MM.1S (cell line): ENCODE measurements at regions not wholly inside any gene's neighbourhood (a gene's known extent, or its start where the extent isn't known, plus 50 kb on each side); places are given as distances from the start of the nearest gene placed in this dataset.

ENCODE experiments used
- CTCF ChIP-seq: fragments of 300-600 bp; sonication (generic); IDR thresholded peaks from 2 replicates; pipeline ENCODE4 v1.5.1; 2016; ENCODE audit warnings: antibody characterized with exemption, low read length, mixed read lengths
- EZH2phosphoT487 ChIP-seq: fragments of 300-600 bp; sonication (generic); IDR thresholded peaks from 2 replicates; pipeline ENCODE4 v1.6.1; 2018; ENCODE audit warnings: antibody characterized with exemption, low read length

GRCh38 chr5:13246053-13246452, 698.4 kb downstream of the DNAH5 start:
- TF ChIP-seq CTCF: no peak
- no peak for TF ChIP-seq EZH2phosphoT487
